ENCODE measurements at regions not wholly inside any gene's neighbourhood (a gene's known extent, or its start where the extent isn't known, plus 50 kb on each side); places are given as distances from the start of the nearest gene placed in this dataset.

GRCh38 chr2:217277646-217278398, 418.0 kb upstream of the TNP1 start:
- TF ChIP-seq POLR2A (IDR thresholded peaks at IDR 0.05; ENCODE audit: extremely low read depth, insufficient read length): no peak
- TF ChIP-seq CTCF (IDR thresholded peaks at IDR 0.05; ENCODE audit: low read depth, low read length): no peak
- TF ChIP-seq MAX (IDR thresholded peaks at IDR 0.05; ENCODE audit: low read depth, low read length): no peak
- no peak for TF ChIP-seq MYC (IDR thresholded peaks at IDR 0.05; ENCODE audit: low read depth, low read length)

All from NB4 (cell line).